Tibial nerve (tissue), 4 donors: ENCODE measurements at regions not wholly inside any gene's neighbourhood (a gene's known extent, or its start where the extent isn't known, plus 50 kb on each side); places are given as distances from the start of the nearest gene placed in this dataset.

Experiments used
- CTCF ChIP-seq, 5 experiments: fragments of 200-600 bp in 3 of 5; fragments of 450-650 bp in 2 of 5; sonication (generic) in 3 of 5; IDR thresholded peaks; one replicate each; pipeline ENCODE4 v1.5.1; 2016 to 2019; ENCODE audit warnings: antibody characterized with exemption in 5 of 5, mild to moderate bottlenecking in 3 of 5, moderate library complexity in 2 of 5
- EP300 ChIP-seq, 2 donors: sonication (generic); formaldehyde crosslinking; IDR thresholded peaks; one replicate each; pipeline ENCODE4 v1.6.1; 2017; ENCODE audit warnings: antibody characterized with exemption in 2 of 2, mild to moderate bottlenecking in 1 of 2
- POLR2A ChIP-seq, 2 donors: fragments of 450-650 bp; IDR thresholded peaks; one replicate each; pipeline ENCODE4 v1.6.1; 2017; ENCODE audit warnings: antibody characterized with exemption in 2 of 2, mild to moderate bottlenecking in 2 of 2, moderate library complexity in 2 of 2

DNA sequence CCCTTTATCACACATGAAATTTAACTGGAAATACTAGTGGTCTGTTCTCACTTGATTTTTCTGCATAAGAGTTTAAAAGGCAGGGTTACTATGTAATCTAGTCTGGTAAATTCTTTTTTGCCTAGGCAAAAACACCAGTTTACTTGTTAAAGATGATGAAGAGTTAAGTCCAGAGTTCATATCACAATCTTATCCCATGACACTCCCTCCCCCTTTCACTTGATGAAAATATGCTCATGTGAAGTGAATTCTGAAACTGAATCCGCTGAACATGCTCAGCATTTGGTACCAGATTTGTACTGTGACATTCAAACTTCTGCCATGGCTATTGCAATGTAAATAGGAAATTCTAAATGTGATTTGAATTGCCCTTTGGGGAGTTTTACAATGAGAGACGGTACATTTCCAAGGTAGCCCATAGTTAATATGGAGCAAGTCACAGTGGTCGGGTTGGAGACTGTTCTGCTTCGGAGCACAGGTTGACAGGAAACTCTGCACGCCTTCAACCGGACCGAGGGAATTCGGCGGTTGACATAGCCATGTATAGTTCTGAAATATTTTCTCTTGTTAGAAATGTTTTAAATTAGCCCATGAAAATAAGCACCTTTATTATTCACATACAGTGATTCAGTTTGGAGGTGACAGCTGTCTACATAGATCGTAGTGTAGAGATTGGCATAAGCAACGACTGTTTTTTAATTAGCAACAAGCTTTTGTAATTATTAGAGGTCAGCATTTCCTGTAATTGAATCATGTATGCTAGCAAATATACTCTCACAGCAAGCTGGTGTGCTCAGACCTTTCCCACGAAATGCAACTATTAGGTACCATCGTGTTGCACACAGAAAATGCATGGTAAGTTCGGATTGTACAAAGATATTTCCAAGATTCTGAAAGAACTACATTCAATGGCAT lies 768.6 kb upstream of the GOLIM4 start:
- TF ChIP-seq CTCF (IDR thresholded peaks at IDR 0.05) = no peak
- TF ChIP-seq EP300 (IDR thresholded peaks at IDR 0.05) = no peak
- no peak for TF ChIP-seq POLR2A (IDR thresholded peaks at IDR 0.05)
